Sciatic nerve (tissue), 2 donors: ENCODE measurements at regions not wholly inside any gene's neighbourhood (a gene's known extent, or its start where the extent isn't known, plus 50 kb on each side); places are given as distances from the start of the nearest gene placed in this dataset.

Source experiments
- ATAC-seq: fragments of 200-7000 bp; cut with Tn5 transposase; one replicate; pipeline ENCODE4 v1.9.1; 2020; ENCODE audit warnings: mild to moderate bottlenecking, moderate library complexity
- DNase-seq: peaks from one replicate; pipeline ENCODE4 v3.0.0-alpha.2; 2020; ENCODE audit warnings: low spot score
- intact Hi-C: fragments of 100-400 bp; cut with DNase I; formaldehyde crosslinking; loops from one replicate; pipeline ENCODE4 v1.14.2; 2022
- donor health status: DM: no; HTN: no; CAD: no.
- donor health status: DM: no; HTN: no; CAD: no.

DNA sequence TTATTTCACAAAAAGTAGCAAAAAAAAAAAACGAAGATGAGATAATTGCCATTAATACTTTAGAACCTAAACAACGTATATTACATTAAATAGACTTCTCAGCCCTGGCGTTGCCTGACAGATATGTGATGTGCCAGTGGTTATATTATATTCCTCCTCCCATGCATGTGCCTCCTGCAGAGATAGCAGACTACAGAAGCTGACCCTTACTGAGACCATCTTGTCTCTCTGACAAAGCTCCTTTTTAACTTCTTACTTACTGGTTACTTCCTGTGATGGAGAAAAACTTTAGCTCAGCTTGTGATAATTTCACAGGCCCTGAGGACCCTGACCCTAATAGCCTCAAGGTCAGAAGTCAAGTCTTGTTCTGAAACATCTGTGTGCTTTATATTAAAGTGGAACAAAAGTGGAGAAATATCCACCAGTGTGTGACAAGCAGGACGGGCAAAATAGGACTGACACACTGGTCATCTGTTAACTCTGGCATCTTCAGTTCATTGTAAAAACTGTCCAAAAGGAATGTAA, 80.6 kb upstream of the POU5F2 start:
- DNase-seq (no peak), ATAC-seq (no peak)
- intact Hi-C loops: no loop called here

DNA sequence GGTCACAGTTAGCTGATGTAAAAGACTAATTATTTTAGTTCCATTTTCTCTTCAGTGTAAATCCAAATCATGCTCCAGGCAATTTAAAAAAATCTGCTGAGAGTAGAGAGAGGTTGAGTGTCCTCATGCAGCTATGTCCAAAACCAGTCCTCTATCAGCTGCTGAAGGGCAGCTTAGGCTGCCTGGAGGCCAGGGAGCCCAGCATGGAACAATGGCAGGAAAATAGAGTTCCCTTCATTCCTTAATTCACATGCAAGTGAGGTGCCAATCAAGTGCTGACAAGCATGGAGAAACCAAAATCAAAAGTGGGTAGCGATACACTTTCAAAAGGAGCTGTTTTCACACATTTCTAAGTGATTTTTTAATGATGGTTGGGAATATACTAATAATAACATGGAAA, 78.3 kb upstream of the POU5F2 start:
- intact Hi-C loops: no loop called here
- no peak for DNase-seq
- no peak for ATAC-seq

DNA sequence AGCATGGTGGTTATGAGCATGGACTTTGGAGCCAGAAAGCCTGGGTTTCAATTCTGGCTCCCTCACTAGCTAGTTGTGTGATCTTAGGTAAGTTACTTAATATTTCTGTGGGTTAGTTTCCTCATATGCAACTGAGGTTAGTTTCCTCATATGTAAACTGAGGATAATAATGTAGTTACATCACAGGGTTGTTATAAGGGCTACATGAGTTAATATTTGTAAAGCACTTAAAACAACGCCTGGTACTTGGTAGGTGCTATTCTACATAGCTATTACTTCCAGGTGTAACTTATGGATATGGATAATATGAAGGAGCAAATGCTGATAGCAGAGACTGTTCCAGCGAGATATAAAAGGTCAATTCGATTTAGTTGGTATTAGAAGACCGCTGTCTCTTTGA, 69.4 kb upstream of the POU5F2 start:
- intact Hi-C loops: no loop called here
- ATAC-seq (no peak), DNase-seq (no peak)

DNA sequence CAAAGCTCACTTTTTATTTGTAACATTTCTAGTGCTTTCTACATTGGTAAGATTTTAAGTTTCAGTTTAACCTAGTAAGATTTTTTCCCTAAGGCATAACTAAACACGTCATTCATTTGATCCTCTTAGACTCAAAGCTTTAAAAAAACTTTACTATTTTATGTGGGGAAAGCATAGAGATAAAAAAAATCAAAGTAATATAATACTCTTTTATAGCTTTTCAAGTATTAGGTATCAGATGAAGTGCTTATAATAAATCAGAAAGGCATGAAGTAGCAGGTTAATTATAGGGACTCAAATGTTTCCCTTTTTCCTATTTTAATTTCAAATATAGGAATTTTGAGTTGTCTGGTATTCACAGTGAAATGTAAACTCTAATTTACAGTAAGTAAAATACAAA, 68.0 kb upstream of the POU5F2 start:
- ATAC-seq (no peak), DNase-seq (no peak)
- intact Hi-C loops: no loop called here

DNA sequence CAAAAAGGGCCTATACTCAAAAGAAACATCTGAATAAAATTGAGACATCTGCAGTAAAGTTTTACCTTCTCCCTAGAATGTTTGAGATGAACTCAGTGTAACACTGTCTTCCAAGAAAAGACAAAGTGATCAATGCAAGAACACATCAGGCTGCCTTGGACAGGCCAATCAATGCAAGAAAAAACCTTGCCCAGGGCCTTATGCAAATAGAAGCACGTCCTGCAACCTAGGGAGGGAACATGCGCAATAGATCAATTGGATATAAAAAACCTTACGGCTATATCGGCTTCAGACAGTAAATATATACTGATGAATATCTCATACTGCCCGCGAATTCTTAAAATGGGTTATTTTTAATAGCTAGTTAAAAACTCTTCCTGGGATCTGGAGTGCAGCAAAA, 66.4 kb upstream of the POU5F2 start:
- no peak for ATAC-seq

DNA sequence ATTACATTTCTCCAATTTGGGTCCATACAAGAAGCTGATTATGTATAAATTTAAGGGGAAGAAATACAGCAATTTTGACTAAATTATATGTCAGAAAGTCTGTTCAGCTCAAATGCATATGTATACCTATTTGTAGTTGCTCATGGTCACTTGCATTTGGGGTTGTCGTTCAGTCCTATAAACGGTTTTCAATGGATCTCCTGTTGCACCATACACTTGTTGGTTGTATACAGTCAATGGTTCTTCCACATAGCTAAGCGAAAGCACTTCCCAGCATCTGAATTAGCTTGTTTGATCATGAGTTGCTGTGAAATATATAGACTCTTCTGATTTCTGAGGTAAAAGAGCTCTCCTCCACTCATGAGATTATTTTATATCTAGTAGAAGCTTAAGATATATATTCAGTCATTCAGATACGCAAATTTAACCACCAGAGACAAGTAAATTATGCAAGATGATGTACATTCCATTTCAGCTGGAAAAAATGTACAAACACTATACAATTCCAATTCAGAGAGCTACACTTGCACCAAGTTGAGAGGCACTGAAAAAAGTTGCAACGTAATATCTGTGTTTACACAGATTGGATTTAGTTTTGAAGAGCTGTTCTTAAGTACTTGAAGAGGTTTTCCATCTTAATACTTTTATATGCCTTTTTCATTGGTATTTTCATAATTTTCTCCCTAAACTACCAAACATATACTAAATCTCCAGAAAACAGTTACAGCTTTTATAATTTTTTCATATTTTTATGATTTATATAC, 64.4 kb upstream of the POU5F2 start:
- intact Hi-C loops: no loop called here
- DNase-seq (no peak), ATAC-seq (no peak)

More for the DNA sequence above, 66.4 kb upstream of the POU5F2 start:
- no peak for DNase-seq
- intact Hi-C loops: no loop called here

DNA sequence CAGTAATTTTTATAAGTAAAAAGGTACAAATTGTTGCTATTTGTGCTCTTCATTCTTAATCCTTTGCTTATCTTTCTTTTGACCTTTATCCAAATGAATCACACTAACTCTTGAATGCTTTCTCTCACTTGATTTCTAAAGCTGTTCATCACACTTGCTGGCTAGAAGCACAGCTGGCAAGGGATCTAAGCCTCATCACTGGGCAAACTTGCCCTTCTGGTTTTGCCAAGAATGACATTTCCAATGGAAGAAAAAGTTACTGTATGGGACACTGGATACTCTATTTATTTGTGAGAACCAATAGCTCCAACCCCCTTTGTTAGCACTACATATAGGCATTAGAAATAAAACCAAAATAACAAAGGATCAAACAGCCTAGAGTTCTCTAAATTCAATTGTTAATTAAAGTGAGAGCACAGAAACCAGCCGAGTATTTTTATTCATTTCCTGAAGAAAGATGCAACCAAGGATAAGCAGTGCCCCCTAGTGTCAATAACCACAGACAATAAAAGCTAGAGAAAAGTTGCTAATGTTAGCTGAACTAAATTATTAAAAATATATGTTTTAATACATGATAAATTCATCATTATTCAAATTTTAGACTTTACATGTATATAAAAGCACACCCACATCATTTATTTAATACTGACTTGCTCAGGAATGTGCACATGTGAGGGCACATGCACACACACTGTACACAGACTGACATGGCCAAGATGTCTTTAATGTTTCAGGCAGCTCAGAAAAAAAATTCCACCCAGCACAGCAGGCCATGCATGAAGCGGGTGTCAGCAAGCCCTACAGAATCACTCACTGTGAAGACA, 59.8 kb upstream of the POU5F2 start:
- DNase-seq (no peak), ATAC-seq (peak; percentile 76)
- intact Hi-C loops: no loop called here

DNA sequence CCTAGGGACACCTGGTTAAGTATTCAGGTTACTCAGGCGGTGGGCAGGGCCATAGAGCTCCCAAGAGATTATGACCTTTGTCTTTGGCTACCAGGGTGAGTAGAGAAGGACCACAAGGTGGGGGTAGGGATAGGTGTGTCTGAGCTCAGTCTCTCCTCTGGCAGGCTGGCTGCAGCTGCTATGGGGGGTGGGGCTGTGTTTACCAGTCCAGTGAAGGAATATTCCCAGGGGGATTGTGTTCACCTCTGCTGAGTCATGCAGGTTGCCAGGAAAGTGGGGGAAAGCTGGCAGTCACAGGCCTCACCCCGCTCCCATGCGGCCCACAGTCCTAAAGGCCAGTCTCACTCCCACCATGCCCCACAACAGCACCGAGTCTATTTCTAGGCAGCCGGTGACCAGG, 53.6 kb upstream of the POU5F2 start:
- no peak for ATAC-seq
- DNase-seq: no peak
- intact Hi-C loops: no loop called here

DNA sequence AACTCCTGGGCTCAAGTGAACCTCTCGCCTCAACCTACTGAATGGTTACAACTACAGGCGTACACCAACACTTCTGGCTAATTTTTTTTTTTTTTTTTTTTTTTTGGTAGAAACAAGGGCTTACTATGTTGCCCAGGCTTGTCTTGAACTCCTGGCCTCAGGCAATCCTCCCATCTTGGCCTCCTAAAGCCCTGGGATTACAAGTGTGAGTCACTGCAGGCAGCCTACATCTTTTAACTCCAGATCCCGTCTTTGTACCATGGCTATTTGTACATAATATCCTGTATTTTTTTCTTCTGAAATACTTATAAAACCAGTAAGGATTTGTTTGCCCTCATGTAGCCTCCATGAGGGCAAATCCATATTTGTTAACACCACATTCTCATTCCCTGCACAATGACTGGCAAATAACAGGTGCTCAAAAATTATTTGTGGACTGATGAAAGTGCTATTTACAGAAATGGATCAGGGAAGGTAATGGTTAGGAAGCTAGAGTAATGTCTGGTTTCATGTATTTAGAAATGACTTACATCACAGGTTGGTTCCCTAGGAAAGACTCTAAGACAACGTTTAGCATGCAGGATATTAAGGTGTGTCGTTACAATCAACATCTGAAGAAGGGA, 51.9 kb upstream of the POU5F2 start:
- ATAC-seq: no peak
- no peak for DNase-seq
- intact Hi-C loops: no loop called here

DNA sequence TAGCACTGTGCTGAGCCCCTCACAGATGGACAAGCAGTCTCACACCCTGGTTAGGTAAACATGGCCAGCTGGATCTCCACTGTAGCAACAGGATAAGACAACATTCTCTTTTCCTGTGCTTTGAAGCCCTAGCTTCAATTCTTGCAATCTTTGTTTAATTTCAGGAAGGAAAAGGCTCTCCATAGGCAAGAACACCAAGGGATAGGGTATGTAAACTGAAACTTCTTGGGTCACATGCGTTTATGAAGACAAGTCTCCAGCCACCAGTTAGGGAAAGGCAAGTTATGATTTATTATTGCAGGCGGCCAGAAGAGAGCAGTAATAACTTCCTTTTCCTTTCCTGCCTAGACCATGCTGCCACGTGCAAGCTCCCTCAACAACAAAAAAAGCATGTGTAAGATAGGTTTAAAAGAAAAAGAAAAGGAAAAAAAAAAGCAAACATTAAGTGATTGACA, 50.1 kb upstream of the POU5F2 start:
- intact Hi-C loops: no loop called here
- DNase-seq (no peak), ATAC-seq (no peak)
